SK-N-SH (cell line): ENCODE measurements at regions not wholly inside any gene's neighbourhood (a gene's known extent, or its start where the extent isn't known, plus 50 kb on each side); places are given as distances from the start of the nearest gene placed in this dataset.

Experiments
- CTCF ChIP-seq: fragments of 200-600 bp; sonication (generic); IDR thresholded peaks from 2 replicates; pipeline ENCODE4 v1.6.1; 2017; ENCODE audit warnings: antibody characterized with exemption, mild to moderate bottlenecking, moderate library complexity
- EP300 ChIP-seq, 2 experiments: IDR thresholded peaks; 2 replicates each; pipeline versions ENCODE4 v1.4.0 to v1.6.1; 2012; ENCODE audit warnings: borderline replicate concordance in 1 of 2, low read depth in 1 of 2, low read length in 1 of 2
- MEF2A ChIP-seq: IDR thresholded peaks from 2 replicates; pipeline ENCODE4 v1.4.0; 2012; ENCODE audit warnings: low read depth, borderline replicate concordance
- SIN3A ChIP-seq: IDR thresholded peaks from 2 replicates; pipeline ENCODE4 v1.6.1; 2012; ENCODE audit warnings: low read depth, mild to moderate bottlenecking, low read length, moderate library complexity, borderline replicate concordance

- no peak for TF ChIP-seq MEF2A
- TF ChIP-seq CTCF = no peak
- no peak for TF ChIP-seq SIN3A
- no peak for TF ChIP-seq EP300 (IDR thresholded peaks at IDR 0.05; ENCODE audit: borderline replicate concordance in 1 of 2, low read depth in 1 of 2, low read length in 1 of 2)
These were observed 165.4 kb upstream of the FOXF1 start for GRCh38 chr16:86344881-86345280.
